GM23338 (cell line): ENCODE measurements at regions not wholly inside any gene's neighbourhood (a gene's known extent, or its start where the extent isn't known, plus 50 kb on each side); places are given as distances from the start of the nearest gene placed in this dataset.

Source experiments
- ATAC-seq: fragments of 200-7000 bp; cut with Tn5 transposase; 3 replicates; pipeline ENCODE4 v1.9.1; 2020
- DNase-seq: peaks from one replicate; pipeline ENCODE4 v3.0.0-alpha.2; 2015; ENCODE audit warnings: low spot score
- H2AFZ ChIP-seq: fragments of 200-600 bp; sonication (generic); 2 replicates; pipeline ENCODE4 v1.8.0; 2016; ENCODE audit warnings: antibody characterized with exemption, mild to moderate bottlenecking, moderate library complexity
- H3F3A ChIP-seq: fragments of 200-600 bp; sonication (generic); replicated peaks from 2 replicates; pipeline ENCODE4 v1.8.0; 2017; ENCODE audit warnings: antibody characterized with exemption, mixed run types, low read depth
- H3K27ac ChIP-seq: fragments of 200-600 bp; sonication (generic); 2 replicates; pipeline ENCODE4 v1.6.1; 2016; ENCODE audit warnings: low read depth
- H3K27me3 ChIP-seq: fragments of 200-600 bp; sonication (generic); 2 replicates; pipeline ENCODE4 v1.8.0; 2016; ENCODE audit warnings: mild to moderate bottlenecking, mixed run types, moderate library complexity; ENCODE audit not compliant: insufficient read depth
- H3K36me3 ChIP-seq: fragments of 200-600 bp; sonication (generic); 2 replicates; pipeline ENCODE4 v1.8.0; 2016; ENCODE audit warnings: mild to moderate bottlenecking; ENCODE audit not compliant: insufficient read depth
- H3K4me1 ChIP-seq: fragments of 200-600 bp; sonication (generic); 2 replicates; pipeline ENCODE4 v1.8.0; 2016; ENCODE audit warnings: mild to moderate bottlenecking, moderate library complexity; ENCODE audit not compliant: insufficient read depth
- H3K4me2 ChIP-seq: fragments of 200-600 bp; sonication (generic); 2 replicates; pipeline ENCODE4 v1.7.1; 2017; ENCODE audit warnings: mixed run types
- H3K4me3 ChIP-seq: fragments of 200-600 bp; sonication (generic); 2 replicates; pipeline ENCODE4 v1.6.1; 2016; ENCODE audit warnings: mixed run types
- H3K79me2 ChIP-seq: fragments of 200-600 bp; sonication (generic); replicated peaks from 2 replicates; pipeline ENCODE4 v1.8.0; 2017; ENCODE audit warnings: mild to moderate bottlenecking; ENCODE audit not compliant: insufficient read depth
- H3K9me2 ChIP-seq: fragments of 200-600 bp; sonication (generic); 2 replicates; pipeline ENCODE4 v1.8.0; 2017; ENCODE audit not compliant: insufficient read depth
- H4K20me1 ChIP-seq: fragments of 200-600 bp; sonication (generic); replicated peaks from 2 replicates; pipeline ENCODE4 v1.8.0; 2017; ENCODE audit warnings: mild to moderate bottlenecking; ENCODE audit not compliant: insufficient read depth
- H3K27ac Mint-ChIP-seq: 2 replicates; pipeline ENCODE4 v1.8.0; 2020; ENCODE audit warnings: inconsistent platforms, mild to moderate bottlenecking, moderate library complexity, mixed read lengths
- H3K27me3 Mint-ChIP-seq: 3 replicates; pipeline ENCODE4 v1.8.0; 2022; ENCODE audit warnings: low read depth, mild to moderate bottlenecking, moderate library complexity, mixed read lengths, inconsistent platforms; ENCODE audit not compliant: insufficient read depth, poor library complexity
- H3K36me3 Mint-ChIP-seq: 3 replicates; pipeline ENCODE4 v1.8.0; 2021; ENCODE audit warnings: low read depth, mild to moderate bottlenecking, inconsistent platforms, moderate library complexity, mixed read lengths
- H3K4me1 Mint-ChIP-seq: 3 replicates; pipeline ENCODE4 v1.8.0; 2020; ENCODE audit warnings: mild to moderate bottlenecking, inconsistent platforms, mixed read lengths
- H3K4me3 Mint-ChIP-seq: 3 replicates; pipeline ENCODE4 v1.8.0; 2021; ENCODE audit warnings: moderate library complexity, mild to moderate bottlenecking, inconsistent platforms, mixed read lengths
- H3K9me3 Mint-ChIP-seq: 3 replicates; pipeline ENCODE4 v1.8.0; 2020; ENCODE audit warnings: moderate library complexity, mild to moderate bottlenecking, inconsistent platforms, mixed read lengths
- CTCF ChIP-seq, 2 experiments: fragments of 200-600 bp in 1 of 2; sonication (generic) in 1 of 2; conservative IDR thresholded peaks; 2 replicates each; pipeline versions ENCODE4 v1.5.1 to v1.6.1; 2016 to 2017; ENCODE audit warnings: antibody characterized with exemption in 2 of 2, low read depth in 2 of 2, mild to moderate bottlenecking in 2 of 2, moderate library complexity in 1 of 2
- EZH2 ChIP-seq: fragments of 200-600 bp; sonication (generic); IDR thresholded peaks from one replicate; pipeline ENCODE4 v1.8.0; 2017; ENCODE audit warnings: antibody characterized with exemption, mild to moderate bottlenecking, low read depth; ENCODE audit not compliant: unreplicated experiment
- EZH2phosphoT487 ChIP-seq: fragments of 200-600 bp; sonication (generic); IDR thresholded peaks from one replicate; pipeline ENCODE4 v1.8.1; 2018; ENCODE audit warnings: antibody characterized with exemption; ENCODE audit not compliant: unreplicated experiment
- JUNB ChIP-seq: IDR thresholded peaks from one replicate; pipeline ENCODE4 v1.6.1; 2016; ENCODE audit warnings: antibody characterized with exemption; ENCODE audit not compliant: unreplicated experiment
- NANOG ChIP-seq: IDR thresholded peaks from 2 replicates; pipeline ENCODE4 v1.6.1; 2016; ENCODE audit warnings: antibody characterized with exemption, borderline replicate concordance
- POLR2AphosphoS5 ChIP-seq: IDR thresholded peaks from 2 replicates; pipeline ENCODE4 v1.6.1; 2016; ENCODE audit warnings: antibody characterized with exemption, low read depth
- ZNF462 ChIP-seq: fragments of 250-450 bp; sonication (Bioruptor Pico); IDR thresholded peaks from 2 replicates; pipeline ENCODE4 v1.5.0; 2020; ENCODE audit warnings: mild to moderate bottlenecking, moderate library complexity

- no peak for TF ChIP-seq CTCF (conservative IDR thresholded peaks at IDR 0.05; ENCODE audit: low read depth in 2 of 2)
- TF ChIP-seq POLR2AphosphoS5 = no peak
- TF ChIP-seq JUNB = no peak
Measured at GRCh38 chr9:28064241-28064815, 491.0 kb upstream of the C9orf72 start (continued).

DNA sequence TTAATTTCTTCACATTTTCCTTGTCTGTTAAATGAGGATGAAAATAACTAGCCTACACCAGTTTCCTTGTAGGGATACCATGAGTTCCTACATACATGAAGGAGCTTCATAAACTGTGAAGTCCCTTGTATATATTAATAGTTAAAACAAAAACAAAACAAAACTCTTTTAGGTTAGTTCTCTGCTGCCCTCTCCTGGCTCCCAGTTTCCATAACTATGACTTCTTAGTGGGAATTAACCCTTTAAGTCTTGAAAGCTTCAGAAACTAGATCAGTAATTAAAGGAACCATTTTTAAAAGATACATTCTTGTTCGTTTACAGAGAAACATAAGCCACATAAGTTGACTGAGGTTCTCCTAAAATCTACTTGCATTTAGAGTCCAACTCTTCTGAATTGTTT lies 500.0 kb upstream of the C9orf72 start:
- H3K36me3 Mint-ChIP-seq = no peaks in the 10 kb centered on the region
- H3K27me3 ChIP-seq = no peaks in the 10 kb centered on the region
- no peaks in the 10 kb centered on the region for H3K4me1 Mint-ChIP-seq
- H3K4me2 ChIP-seq = no peak overlapping the region
- H4K20me1 ChIP-seq = no peaks in the 10 kb centered on the region
- no peaks in the 10 kb centered on the region for H3K27me3 Mint-ChIP-seq
- H3K79me2 ChIP-seq = no peaks in the 10 kb centered on the region
- no peaks in the 10 kb centered on the region for H3K9me3 Mint-ChIP-seq
- no peaks in the 10 kb centered on the region for H3K9me2 ChIP-seq
- TF ChIP-seq CTCF (conservative IDR thresholded peaks at IDR 0.05; ENCODE audit: low read depth in 2 of 2) (peak; percentile 55 to 86), EZH2 (no peak)
- H3K4me1 ChIP-seq = no peaks in the 10 kb centered on the region
- no peak for ATAC-seq
- H3K27ac ChIP-seq = no peak overlapping the region
- no peak overlapping the region for H3K4me3 Mint-ChIP-seq
- DNase-seq = peak; percentile 84
- H3F3A ChIP-seq = no peaks in the 10 kb centered on the region
- H3K27ac Mint-ChIP-seq = peak overlapping the region; percentile 46; the same call in 1 of the 2 replicates
- no peak overlapping the region for H2AFZ ChIP-seq
- no peaks in the 10 kb centered on the region for H3K36me3 ChIP-seq
- H3K4me3 ChIP-seq = no peak overlapping the region

DNA sequence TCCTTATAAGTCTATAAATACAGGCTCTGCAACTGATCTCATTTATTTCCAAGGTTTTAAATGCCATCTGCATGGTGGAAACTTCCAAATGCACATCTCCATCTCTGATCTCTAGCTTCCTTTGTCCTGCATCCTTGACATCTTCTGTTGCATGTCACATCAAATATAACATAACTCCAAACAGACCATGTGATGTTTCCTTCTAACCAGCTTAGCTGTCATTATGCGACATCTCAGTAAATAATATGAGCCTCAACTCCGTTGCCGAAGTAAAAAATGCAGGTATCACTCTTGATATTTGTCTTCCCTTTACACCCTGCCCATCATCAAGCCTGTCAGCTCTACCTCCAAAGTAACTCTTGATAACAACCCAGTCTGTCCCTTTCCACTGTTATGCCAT lies 506.4 kb upstream of the C9orf72 start:
- ATAC-seq (no peak), DNase-seq (no peak)
- H3K9me3 Mint-ChIP-seq = no peaks in the 10 kb centered on the region
- H3K4me3 Mint-ChIP-seq = no peak overlapping the region
- Histone ChIP-seq H3K36me3 (no peaks in the 10 kb centered on the region), H3K79me2 (no peaks in the 10 kb centered on the region), H2AFZ (no peak overlapping the region), H4K20me1 (no peaks in the 10 kb centered on the region), H3K4me1 (no peaks in the 10 kb centered on the region), H3K9me2 (peaks cover 2% of the 10 kb centered on the region; the same call in 1 of the 2 replicates), H3F3A (no peaks in the 10 kb centered on the region), H3K4me3 (no peak overlapping the region), H3K27me3 (no peaks in the 10 kb centered on the region), H3K27ac (no peak overlapping the region), H3K4me2 (no peak overlapping the region)
- no peaks in the 10 kb centered on the region for H3K27me3 Mint-ChIP-seq
- no peak overlapping the region for H3K27ac Mint-ChIP-seq
- peaks cover 4% of the 10 kb centered on the region; the same call in 1 of the 3 replicates for H3K4me1 Mint-ChIP-seq
- H3K36me3 Mint-ChIP-seq = no peaks in the 10 kb centered on the region
- no peak for TF ChIP-seq ZNF462
- TF ChIP-seq CTCF (conservative IDR thresholded peaks at IDR 0.05; ENCODE audit: low read depth in 2 of 2) = no peak
- TF ChIP-seq NANOG = no peak
- no peak for TF ChIP-seq EZH2phosphoT487
